DND-41 (cell line): ENCODE measurements at regions not wholly inside any gene's neighbourhood (a gene's known extent, or its start where the extent isn't known, plus 50 kb on each side); places are given as distances from the start of the nearest gene placed in this dataset.

Experiments
- ATAC-seq: fragments of 200-7000 bp; cut with Tn5 transposase; 3 replicates; pipeline ENCODE4 v1.9.1; 2021; ENCODE audit warnings: low read depth; ENCODE audit not compliant: insufficient read depth
- DNase-seq: peaks from one replicate; pipeline ENCODE4 v3.0.0-alpha.2; 2020
- H2AFZ ChIP-seq: 2 replicates; pipeline ENCODE4 v1.6.0; 2012; ENCODE audit warnings: low read depth, low read length
- H3K27ac ChIP-seq: 2 replicates; pipeline ENCODE4 v1.5.1; 2012; ENCODE audit warnings: low read length, inconsistent platforms
- H3K27me3 ChIP-seq: fragments of 200-600 bp; sonication (generic); 2 replicates; pipeline ENCODE4 v1.6.0; 2012; ENCODE audit warnings: low read length, mild to moderate bottlenecking, inconsistent platforms; ENCODE audit not compliant: insufficient read depth, poor library complexity
- H3K36me3 ChIP-seq: 2 replicates; pipeline ENCODE4 v1.5.1; 2012; ENCODE audit warnings: low read length, inconsistent platforms; ENCODE audit not compliant: insufficient read depth
- H3K4me1 ChIP-seq: 2 replicates; pipeline ENCODE4 v1.5.1; 2012; ENCODE audit warnings: mild to moderate bottlenecking, low read length; ENCODE audit not compliant: insufficient read depth
- H3K4me2 ChIP-seq: 2 replicates; pipeline ENCODE4 v1.6.0; 2012; ENCODE audit warnings: mild to moderate bottlenecking, moderate library complexity, low read length, inconsistent platforms; ENCODE audit not compliant: insufficient read depth
- H3K4me3 ChIP-seq, 2 experiments: fragments of 200-600 bp in 1 of 2; shearing (Covaris generic) in 1 of 2; 2 replicates each; pipeline ENCODE4 v1.5.1; 2012 to 2016; ENCODE audit warnings: inconsistent platforms in 2 of 2, low read length in 2 of 2, mild to moderate bottlenecking in 2 of 2, low read depth in 1 of 2, moderate library complexity in 1 of 2
- H3K79me2 ChIP-seq: 2 replicates; pipeline ENCODE4 v1.6.0; 2012; ENCODE audit warnings: low read length, inconsistent platforms; ENCODE audit not compliant: insufficient read depth
- H3K9ac ChIP-seq: 2 replicates; pipeline ENCODE4 v1.6.0; 2012; ENCODE audit warnings: low read depth, mild to moderate bottlenecking, inconsistent platforms, low read length, moderate library complexity
- H3K9me3 ChIP-seq: 2 replicates; pipeline ENCODE4 v1.5.1; 2012; ENCODE audit warnings: low read length, moderate library complexity, mild to moderate bottlenecking, inconsistent platforms; ENCODE audit not compliant: insufficient read depth, severe bottlenecking
- H4K20me1 ChIP-seq: 2 replicates; pipeline ENCODE4 v1.6.0; 2012; ENCODE audit warnings: low read length; ENCODE audit not compliant: insufficient read depth
- EZH2 ChIP-seq: IDR thresholded peaks from 3 replicates; pipeline ENCODE4 v1.6.1; 2012; ENCODE audit warnings: borderline replicate concordance, low read depth, mild to moderate bottlenecking, moderate library complexity, low read length, inconsistent platforms; ENCODE audit not compliant: severe bottlenecking
- TF ChIP-seq, protein P1 (sequence below): IDR thresholded peaks from 2 replicates; pipeline ENCODE4 v1.5.1; 2012; ENCODE audit warnings: borderline replicate concordance, low read length, moderate library complexity, mild to moderate bottlenecking; ENCODE audit not compliant: poor library complexity, severe bottlenecking; ENCODE audit errors: extremely low read depth

DNA sequence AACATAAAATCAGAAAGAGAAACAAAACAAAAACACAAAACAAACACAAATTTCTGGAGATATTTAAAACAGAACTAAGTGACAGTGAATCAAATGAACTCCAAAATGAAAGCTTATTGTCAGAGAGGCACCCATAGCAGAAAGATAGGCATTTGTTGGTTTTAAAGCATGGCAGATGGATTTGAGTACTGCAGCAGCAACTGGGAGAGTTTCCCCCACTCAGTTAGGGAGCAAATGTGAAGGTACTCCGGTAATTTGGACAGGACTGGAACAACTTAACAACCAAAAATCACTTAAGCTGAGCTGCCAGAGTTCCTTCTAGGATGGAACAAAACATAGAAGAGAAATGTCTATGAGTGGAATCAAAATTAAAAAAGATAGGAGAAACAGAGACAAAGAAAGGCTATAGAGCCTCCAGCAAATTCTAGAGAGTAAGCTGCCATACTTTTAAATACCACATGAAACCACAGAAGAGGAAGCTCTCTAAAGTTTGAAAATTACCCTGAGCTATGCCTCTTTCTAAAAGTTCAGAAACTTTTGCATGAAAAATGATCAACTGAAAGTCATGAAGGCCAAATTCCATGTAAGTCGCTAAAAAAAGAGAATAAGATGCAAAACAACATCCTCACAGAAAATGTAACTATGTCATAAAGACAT, 1248.3 kb upstream of the USP15 start:
- Histone ChIP-seq H3K4me2 (no peak overlapping the region), H3K9me3 (no peaks in the 10 kb centered on the region), H3K9ac (no peak overlapping the region), H3K27ac (no peak overlapping the region), H3K27me3 (no peaks in the 10 kb centered on the region), H3K79me2 (no peaks in the 10 kb centered on the region), H3K4me1 (no peaks in the 10 kb centered on the region), H3K4me3 (no peak overlapping the region), H2AFZ (no peak overlapping the region; the same call in 1 of the 2 replicates), H4K20me1 (no peaks in the 10 kb centered on the region), H3K36me3 (no peaks in the 10 kb centered on the region)
- DNase-seq (no peak), ATAC-seq (no peak)
- TF ChIP-seq EZH2, result no peak
- TF ChIP-seq, protein P1, sequence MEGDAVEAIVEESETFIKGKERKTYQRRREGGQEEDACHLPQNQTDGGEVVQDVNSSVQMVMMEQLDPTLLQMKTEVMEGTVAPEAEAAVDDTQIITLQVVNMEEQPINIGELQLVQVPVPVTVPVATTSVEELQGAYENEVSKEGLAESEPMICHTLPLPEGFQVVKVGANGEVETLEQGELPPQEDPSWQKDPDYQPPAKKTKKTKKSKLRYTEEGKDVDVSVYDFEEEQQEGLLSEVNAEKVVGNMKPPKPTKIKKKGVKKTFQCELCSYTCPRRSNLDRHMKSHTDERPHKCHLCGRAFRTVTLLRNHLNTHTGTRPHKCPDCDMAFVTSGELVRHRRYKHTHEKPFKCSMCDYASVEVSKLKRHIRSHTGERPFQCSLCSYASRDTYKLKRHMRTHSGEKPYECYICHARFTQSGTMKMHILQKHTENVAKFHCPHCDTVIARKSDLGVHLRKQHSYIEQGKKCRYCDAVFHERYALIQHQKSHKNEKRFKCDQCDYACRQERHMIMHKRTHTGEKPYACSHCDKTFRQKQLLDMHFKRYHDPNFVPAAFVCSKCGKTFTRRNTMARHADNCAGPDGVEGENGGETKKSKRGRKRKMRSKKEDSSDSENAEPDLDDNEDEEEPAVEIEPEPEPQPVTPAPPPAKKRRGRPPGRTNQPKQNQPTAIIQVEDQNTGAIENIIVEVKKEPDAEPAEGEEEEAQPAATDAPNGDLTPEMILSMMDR, result no peak

DNA sequence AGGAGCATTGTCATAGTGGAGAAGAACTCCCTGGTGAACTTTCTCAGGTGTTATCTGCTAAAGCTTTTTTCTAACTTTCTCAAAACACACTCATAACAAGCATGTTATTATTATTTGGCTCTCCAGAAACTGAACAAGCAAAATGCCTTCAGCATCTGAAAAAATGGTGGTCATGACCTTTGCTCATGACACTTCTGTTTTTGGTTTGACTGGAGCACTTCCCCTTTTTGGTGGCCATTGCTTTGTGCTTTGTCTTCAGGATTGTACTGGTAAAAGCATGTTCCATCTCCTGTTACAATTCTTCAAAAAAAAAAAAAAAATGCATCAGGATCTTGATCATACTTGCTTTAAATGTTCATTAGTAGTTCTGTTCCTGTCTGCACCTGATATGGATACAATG, 1241.6 kb upstream of the USP15 start:
- H3K27me3 ChIP-seq, result no peaks in the 10 kb centered on the region
- DNase-seq, result no peak
- H3K4me2 ChIP-seq, result no peak overlapping the region
- no peak for ATAC-seq
- no peaks in the 10 kb centered on the region for H4K20me1 ChIP-seq
- TF ChIP-seq, protein P1, result no peak
- TF ChIP-seq EZH2, result no peak
- H2AFZ ChIP-seq, result no peak overlapping the region
- H3K9ac ChIP-seq, result no peak overlapping the region
- H3K27ac ChIP-seq, result no peak overlapping the region
- no peak overlapping the region for H3K4me3 ChIP-seq
- H3K36me3 ChIP-seq, result no peaks in the 10 kb centered on the region
- H3K4me1 ChIP-seq, result no peaks in the 10 kb centered on the region
- no peaks in the 10 kb centered on the region for H3K79me2 ChIP-seq
- peaks cover 4% of the 10 kb centered on the region for H3K9me3 ChIP-seq

DNA sequence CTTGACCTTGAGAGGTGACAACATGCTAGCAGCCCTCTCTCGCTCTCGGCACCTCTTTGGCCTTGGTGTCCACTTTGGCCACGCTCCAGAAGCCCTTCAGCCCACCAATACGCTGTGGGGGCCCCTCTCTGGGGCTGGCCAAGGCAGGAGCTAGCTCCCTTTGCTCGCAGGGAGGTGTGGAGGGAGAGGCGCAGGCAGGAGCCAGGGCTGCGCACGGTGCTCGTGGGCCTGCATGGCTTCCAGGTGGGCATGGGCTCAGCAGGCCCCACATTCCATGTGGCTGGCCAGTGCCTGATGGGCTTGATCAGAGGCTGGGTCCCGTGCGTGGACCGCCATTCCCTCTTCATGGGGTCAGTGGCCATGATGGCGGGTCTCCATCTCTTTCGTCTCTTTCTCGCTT, 1237.0 kb upstream of the USP15 start:
- Histone ChIP-seq H3K4me1 (no peaks in the 10 kb centered on the region), H3K4me2 (no peak overlapping the region), H3K27me3 (no peaks in the 10 kb centered on the region), H3K9ac (no peak overlapping the region), H3K36me3 (no peaks in the 10 kb centered on the region), H3K4me3 (no peak overlapping the region), H4K20me1 (no peaks in the 10 kb centered on the region), H2AFZ (no peak overlapping the region), H3K79me2 (no peaks in the 10 kb centered on the region), H3K27ac (no peak overlapping the region), H3K9me3 (peaks cover 4% of the 10 kb centered on the region)
- ATAC-seq (no peak), DNase-seq (no peak)
- TF ChIP-seq EZH2, result no peak
- TF ChIP-seq, protein P1, result no peak

DNA sequence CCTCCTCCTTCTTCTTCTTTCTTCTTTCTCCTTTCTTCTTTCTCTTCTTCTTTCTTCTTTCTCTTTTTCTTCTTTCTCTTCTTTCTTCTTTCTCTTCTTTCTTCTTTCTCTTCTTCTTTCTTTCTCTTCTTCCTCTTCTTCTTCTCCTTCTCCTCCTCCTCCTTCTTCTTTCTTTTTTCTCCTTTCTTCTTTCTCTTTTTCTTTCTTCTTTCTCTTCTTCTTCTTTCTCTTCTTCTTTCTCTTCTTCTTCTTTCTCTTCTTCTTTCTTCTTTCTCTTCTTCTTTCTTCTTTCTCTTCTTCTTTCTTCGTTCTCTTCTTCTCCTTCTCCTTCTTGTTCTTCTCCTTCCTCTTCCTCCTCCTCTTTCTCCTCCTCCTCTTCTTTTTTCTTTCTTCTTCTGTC, 1230.7 kb upstream of the USP15 start:
- H2AFZ ChIP-seq, result no peak overlapping the region
- ATAC-seq (no peak), DNase-seq (no peak)
- no peak for TF ChIP-seq EZH2
- TF ChIP-seq, protein P1, result no peak
- H3K79me2 ChIP-seq, result no peaks in the 10 kb centered on the region
- no peak overlapping the region for H3K27ac ChIP-seq
- no peaks in the 10 kb centered on the region for H4K20me1 ChIP-seq
- no peak overlapping the region for H3K4me3 ChIP-seq
- H3K4me2 ChIP-seq, result no peak overlapping the region
- H3K27me3 ChIP-seq, result no peaks in the 10 kb centered on the region
- H3K36me3 ChIP-seq, result no peaks in the 10 kb centered on the region
- H3K9ac ChIP-seq, result no peak overlapping the region
- H3K4me1 ChIP-seq, result no peaks in the 10 kb centered on the region
- H3K9me3 ChIP-seq, result peaks cover 2% of the 10 kb centered on the region
